HG03066 (cell line): ENCODE measurements at regions not wholly inside any gene's neighbourhood (a gene's known extent, or its start where the extent isn't known, plus 50 kb on each side); places are given as distances from the start of the nearest gene placed in this dataset.

ENCODE experiments used
- ATAC-seq: cut with Tn5 transposase; IDR thresholded peaks from one replicate; pipeline ENCODE4 v1.9.1; 2021; ENCODE audit warnings: low read depth; ENCODE audit not compliant: unreplicated experiment

DNA sequence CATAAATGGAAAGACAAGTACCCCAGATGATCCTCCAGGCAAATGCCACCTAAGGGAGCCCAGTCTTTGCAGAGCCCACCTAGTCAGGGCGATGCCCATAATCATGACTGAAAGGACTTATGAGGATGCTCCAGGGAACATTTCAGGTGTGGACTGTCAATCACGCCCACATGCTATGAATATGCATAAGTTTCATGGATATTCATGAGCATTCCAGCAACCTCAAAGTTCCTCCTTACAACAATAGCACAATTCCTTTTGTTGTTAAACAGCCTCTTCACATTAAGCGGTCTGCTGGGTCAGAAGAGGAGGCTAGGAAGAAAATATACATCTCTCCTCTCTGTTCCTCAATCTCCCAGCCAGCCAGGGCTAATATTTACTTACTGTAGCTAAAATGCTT lies 161.6 kb downstream of the C5orf15 start:
- no peak for ATAC-seq

DNA sequence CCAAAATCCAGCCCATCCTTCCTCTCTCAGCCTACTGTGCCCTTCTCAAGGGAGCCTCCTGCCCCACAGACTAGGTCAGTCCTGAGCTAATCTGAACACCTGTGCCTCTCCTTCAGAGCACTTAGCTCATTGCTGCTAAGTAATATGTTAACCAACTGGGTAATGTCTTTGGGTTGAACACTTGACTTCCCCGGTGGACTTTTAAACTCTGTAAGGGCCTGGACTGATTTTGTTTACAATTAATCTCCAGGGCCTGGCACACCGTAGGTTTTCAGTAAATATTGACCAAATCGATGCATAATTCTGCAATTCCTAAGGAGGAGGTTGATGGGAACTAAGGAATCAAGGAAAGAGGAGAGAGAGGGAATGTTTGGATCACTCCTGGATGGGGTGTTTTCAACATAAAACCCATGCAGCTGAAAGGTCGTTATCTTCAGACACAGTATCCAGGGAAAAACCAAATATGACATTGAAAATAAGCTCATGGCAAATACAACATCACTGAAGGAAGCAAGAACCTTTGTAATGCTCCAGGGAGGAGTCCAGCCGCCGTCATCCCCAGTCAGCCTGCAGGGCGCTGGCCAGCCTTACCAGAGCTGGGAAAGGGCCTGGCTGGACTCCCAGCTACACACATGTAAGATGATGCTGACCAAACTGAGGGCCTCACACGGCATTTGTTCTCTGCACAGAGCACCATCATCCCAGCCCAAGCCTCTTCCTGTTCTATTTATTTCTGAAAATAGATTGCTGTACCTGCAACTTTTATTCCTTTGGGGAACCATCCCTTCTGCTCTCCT lies 166.3 kb downstream of the C5orf15 start:
- no peak for ATAC-seq

DNA sequence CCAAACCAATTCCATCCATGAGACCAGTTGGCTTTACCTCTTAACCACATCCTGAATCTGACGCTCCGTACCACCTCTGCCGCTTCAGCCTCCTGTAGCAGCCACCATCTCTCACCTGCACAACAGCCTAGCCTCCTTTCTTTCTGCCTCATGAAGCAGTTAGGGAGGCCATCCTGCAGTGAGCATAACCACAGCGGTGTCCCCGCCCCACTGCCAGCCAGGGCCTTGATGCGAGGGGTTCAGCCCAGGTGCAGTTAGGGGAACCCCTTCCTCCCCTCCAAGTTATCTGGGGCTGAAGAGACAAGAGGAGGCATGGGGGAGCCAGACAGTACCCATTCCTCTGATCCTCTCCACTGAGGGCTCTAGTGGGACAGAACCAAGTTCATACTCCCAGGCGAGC lies 167.0 kb downstream of the C5orf15 start:
- ATAC-seq = no peak

DNA sequence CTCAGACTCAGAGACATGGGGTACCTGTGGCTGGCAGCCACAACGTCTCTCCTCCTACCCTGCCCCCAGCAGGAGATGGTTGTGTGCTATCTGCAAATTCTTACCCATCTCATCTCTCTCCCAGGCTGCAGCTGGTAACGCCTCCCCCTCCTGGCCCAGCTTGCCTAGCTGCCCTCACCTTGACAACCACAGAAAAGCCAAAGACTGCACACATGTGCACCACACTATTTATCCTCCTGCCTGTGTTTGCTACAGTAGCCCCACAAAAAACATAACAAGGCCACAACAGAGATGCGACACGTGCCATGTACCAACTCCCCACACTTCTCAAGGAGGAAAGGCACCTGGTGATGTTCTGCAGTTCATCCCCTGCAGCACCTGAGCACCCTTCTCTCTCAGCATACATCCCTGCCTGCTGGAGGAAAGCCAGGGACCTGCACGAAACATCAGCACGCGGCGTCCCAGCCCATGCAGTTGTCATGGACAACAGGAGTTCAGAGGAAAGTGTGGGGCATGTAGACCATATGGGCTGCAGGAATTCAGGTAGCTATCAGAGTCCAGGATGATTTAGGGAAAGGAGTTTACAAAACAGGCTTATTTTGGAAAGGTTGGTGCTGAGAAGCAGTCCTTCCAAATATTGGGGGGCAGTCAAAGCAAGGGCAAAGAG lies 168.7 kb downstream of the C5orf15 start:
- no peak for ATAC-seq

DNA sequence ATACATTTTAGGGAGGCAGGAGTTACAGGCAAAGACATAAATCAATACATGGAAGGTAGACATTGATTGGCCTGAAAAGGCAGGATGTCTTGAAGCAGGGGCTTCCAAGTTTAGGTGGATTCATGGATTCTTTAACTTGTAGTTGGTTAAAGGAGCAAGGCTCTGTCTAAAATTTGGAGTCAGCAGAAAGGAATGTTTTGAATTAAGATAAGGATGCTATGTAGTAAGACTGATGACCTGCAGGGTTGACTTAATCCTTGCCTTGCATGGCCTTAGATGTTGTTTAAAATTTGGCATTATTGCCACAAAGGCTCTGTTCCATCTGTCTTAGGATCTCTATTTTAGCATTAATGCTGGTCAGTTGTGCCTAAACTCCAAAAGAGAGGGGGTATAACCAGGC lies 171.3 kb downstream of the C5orf15 start:
- no peak for ATAC-seq

DNA sequence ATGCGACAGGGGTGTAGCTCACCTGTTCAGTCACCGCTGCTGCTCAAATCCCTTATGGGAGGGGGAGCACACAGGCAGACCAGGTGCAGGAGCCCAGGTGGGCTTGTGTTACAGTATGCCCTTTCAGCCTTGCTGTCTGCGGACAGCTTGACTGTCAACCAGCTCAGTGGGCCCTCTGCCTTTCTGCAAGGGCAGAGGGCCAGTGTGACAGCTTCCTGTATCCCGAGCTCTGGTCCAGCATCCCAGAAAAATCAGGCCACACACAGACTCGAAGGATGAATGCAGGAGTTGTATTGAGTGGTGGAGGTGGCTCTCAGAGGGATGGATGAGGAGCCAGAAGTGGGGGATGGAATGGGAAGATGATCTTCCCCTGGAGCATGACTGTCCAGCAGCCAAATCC lies 172.2 kb downstream of the C5orf15 start:
- ATAC-seq = no peak

DNA sequence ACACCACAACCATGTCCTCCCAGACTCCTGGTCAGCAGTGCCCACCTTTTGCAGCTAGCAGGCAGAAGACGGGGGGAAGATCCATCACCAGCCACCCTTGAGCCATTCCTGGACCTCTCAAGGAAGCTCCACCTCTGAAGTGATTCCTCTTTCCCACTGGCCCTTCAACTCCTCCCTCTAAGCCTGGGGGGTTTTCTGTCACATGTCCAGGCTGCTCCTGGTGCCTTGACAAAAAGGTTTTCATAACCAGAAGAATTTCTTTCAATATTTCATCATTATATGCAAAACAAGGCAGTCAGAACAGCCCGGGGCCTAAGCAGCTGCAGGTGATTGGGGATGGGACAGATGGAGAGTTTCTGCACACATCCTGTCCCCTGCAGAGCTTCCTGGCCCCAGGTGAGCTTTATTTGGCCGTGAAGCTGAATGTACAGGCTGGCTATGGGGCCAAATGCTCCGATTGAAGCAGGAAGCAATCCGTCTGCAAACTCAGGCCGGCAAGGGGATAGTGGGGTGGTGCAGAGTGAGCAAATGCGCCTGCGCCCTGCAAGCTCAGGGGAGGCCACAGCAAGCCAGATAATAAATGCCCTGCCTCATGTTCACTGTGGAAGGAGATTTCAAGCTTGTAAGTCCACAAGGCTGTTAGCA lies 173.5 kb downstream of the C5orf15 start:
- ATAC-seq = no peak

DNA sequence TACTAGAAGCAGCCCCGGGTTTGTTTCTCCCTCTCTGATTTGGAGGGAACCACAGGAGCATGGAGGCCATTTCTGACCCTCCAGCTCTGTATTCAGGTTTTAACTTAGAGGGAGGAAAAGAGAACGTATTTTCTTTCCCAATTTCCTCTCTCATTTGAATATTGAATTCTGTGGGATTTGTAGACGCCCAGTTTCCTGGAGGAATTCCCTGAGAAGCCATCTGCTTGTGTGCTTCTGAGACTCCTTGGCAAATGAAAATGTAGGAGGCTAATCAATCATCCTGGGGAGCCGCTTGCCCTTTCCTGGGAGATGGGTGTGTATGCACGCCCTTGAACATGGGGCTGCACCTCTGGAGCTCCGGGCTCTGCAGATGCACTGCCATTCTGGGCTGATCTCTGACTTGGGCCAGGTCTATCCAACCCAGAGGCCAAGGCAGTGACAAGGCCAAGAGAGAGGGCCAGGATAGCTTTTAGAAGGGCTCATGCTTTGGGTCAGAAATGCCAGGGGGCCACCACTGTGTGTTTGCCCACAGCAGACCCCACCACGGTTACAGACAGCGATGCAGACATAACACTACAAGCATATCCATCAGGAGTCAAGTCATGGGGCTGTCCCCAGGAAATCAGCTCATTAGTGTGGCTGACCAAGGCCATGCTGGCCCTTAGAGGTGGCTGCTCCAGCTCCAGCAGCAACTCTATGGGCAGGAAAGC lies 174.5 kb downstream of the C5orf15 start:
- ATAC-seq = no peak

DNA sequence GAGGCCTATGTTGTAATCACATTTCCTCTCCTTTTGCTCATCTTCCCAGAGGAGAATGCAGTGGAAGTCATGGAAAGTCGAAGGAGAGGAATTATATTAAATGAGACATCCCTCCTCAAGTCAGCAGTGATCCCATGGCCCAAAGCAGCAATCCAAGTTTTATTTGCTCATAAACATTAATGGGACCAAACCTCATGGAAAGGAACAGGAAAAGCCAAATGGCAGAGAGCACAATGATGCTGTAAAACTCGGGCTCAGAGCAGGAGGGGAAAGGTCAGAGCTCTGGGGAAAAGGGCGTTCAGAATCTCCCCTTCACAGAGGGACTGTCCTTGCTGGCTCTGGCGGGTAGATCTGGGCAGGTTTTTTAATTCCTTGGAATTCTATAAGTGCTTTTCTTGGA lies 175.8 kb downstream of the C5orf15 start:
- ATAC-seq = no peak

DNA sequence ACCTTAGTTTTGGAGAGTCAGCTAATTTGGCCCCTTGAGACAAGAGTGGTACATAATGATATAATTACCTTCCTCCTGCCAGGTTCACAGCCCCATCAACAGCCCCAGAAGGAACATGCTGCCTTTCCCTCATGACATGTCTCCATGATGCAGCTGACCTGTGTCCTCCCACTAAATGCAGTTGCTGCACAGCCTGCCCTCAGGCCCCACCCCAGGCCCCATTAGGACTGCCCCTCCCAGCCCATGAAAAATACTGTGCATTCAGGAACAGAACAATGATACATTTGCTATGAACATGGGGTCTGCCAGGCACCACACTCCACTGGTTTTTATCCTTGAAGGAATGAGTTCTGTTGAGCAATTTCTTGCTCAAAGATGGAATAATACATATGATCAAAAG lies 176.4 kb downstream of the C5orf15 start:
- ATAC-seq = no peak

DNA sequence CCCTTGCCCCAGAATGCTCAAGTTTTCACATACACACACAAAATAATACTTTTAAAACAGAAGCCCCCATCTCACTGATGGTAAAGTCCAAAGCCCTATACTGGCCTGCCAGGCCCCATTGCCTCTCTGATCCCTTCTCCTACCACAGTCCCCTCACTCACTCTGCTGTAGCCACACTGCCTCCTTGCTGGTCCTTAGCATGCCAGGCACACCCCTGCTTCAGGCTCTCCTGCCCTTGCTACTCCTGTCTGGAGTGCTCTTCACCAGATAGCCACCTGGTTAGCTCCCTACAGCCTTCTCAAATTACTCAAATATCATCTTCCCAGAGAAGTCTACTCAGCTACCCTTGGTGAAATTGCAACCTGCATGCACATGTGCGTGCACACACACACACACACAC lies 177.5 kb downstream of the C5orf15 start:
- no peak for ATAC-seq

DNA sequence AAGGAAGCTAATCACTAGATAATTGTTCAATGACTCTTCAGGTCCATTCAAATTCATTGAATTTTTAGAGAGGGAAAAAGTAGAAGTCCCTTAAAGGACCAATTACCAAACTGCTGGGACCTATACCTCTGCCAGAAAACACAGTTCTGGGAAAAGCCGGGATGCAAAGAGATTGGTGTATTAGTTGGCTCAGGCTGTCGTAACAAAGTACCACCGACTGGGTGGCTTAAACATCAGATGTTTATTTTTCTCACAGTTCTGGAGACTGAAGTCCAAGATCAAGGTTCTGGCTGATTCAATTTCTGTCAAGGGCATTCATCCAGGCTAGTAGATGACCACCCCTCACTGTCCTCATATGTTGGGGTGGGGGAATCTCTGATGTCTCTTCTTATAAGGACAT lies 177.1 kb upstream of the FSTL4 start:
- ATAC-seq = no peak

DNA sequence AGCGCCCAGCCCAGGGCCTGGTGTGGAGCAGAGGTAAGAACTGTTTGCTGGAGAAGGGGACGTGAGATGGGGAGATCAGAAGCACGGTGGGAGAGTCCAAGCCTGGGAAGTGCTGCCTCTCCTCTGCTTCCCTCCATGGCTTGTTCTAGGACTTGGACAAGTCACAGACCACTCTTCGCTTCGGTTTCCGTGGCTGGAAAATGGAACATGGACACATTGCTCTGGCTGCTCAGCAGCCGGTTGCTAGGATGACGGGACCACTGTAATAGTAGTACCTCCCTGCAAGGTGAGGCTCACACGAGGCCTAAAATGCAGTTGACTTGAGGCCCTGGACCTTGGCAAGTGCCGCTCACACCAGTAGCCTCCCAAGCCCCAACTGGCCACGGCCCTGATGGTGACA lies 175.8 kb upstream of the FSTL4 start:
- no peak for ATAC-seq

DNA sequence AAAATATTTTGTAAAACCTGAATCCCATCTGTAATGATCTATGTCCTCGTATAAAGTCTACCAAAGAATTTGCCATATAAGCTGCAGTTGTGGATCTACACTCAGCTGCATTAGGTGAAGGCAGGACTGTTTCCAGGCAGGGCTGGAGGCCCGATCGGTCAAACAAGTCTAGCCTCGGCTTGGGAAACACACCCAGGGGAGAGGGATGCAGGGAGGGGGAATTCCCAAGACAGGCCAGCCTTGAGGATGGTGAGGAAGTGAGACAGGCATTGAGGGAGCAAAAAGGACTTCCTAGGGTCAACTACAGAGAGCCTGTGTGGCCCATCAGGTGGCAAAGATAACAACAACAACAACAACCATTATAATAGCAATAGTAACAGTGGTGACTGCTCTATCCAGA lies 174.1 kb upstream of the FSTL4 start:
- no peak for ATAC-seq

DNA sequence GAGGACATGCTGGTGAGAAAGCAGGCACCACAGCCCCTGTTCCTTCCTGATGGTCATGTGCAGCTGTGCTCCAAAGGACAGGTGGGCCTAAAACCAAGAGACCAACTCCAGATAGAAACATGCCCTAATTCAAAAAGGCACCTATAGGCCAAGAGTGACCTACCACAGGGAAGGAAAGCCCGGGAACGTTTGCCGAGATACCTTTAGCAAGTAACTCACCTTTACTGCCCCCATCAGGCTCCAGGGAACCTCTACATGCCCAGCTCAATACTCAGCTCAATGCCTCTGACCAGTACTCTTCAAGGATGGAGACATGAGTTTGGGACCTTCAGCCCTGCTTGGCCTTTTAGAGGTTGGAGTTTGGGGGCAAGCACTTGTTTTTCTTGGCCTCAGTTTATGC lies 172.8 kb upstream of the FSTL4 start:
- ATAC-seq = no peak

DNA sequence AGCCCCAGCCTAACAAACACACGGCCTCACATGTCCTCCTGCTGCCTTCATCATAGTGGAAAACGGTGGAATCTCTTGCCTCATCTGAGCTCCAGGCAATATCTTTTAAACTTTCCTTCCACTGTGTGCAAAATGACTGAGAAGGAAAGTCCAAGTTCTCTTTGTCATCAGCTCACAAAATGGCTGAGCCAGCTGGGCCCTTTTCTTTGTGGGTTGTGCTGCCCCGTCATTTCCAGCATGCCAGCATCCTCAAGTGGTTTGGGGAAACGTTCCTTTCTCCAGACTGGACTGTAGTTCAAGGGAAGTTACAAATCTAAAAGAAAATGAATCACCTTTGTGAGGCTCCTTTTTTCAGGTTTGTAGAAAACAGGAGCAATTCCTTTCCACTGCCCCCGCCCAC lies 171.1 kb upstream of the FSTL4 start:
- ATAC-seq = no peak

DNA sequence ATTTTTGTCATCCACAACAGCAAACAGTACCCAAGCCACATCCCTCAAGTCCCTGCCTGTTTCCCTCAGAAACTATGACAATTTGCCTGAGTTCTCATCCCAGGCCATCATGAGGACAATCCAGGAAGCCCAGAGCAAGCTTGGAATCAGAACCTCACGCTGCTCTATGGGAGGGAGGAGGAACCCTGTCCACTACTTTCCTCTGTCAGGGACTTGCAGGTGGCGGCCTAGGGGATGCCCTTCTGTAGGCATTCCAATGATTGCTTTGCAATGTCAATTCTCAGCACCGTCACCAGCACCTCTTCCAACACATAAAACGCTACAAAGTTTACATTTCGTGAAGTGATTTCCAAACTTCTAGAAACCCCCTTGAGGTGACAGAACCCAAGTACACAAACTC lies 170.4 kb upstream of the FSTL4 start:
- ATAC-seq = no peak

DNA sequence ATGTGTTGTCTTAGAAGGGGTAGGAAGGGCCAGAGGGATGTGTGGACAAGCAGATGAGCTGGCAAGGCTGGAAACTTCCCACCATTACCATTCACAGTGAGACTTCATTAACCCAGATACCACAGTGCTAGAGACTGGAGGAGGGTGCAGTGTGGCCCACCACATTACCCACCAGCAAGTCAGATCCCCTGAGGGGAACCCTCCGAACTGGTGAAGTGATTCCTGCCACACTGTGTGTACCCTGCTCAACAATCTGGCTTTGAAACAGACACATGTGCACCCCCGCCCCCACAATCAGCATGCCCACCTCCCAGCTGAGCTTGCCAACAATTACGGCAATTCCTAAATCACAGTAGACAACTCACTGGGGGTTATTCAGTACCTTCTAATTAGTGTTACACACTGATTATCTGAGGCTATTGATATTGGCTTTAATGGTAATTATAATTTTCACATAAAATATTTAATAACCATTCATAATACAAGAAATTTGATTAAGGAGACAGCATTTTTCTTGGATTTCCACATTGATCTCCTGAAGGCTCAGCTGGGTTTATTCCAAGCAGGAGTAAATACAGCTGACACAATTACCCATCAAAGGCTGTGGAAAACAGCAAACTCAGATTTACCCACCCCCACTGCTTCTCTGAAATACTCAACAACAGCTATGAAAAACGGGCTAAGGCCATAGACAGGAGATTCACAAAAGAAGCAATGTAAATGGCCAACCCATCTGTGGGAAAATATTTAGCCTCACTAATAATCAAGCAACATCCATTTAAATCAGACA lies 169.3 kb upstream of the FSTL4 start:
- no peak for ATAC-seq

DNA sequence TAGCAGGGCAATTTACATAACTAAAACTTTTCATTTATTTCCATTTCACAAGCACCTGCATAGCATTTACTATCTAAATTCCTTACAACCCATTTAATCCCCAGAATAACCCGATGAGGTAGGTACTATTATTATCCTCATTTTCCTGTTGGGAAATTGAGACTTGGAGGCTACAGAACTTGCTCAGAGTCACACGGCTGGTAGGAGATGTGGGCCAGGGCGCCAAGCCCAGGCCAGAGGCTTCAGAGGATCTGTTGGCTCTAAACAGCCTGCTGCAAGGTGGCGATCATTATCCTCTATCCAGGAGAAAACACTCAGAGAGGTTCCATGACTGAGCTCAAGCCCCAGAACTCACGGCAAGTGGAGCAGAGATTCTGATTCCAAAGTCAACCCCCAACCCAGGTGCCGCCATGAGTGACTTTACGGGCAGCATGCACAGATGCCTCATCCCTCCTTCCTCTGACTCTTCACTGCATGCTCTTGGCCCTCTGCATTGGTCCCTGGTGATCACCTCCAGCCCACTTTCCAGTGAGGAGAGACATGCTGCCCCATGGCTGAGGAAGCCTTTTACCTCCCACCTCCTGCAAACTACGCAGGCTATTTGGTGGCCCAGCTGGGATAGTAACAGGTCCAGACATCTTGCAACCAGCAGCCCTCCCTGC lies 168.4 kb upstream of the FSTL4 start:
- no peak for ATAC-seq
